IMR-90 (cell line): ENCODE measurements at regions not wholly inside any gene's neighbourhood (a gene's known extent, or its start where the extent isn't known, plus 50 kb on each side); places are given as distances from the start of the nearest gene placed in this dataset.

Source experiments
- ATAC-seq: fragments of 200-7000 bp; cut with Tn5 transposase; 2 replicates; pipeline ENCODE4 v1.9.1; 2020; ENCODE audit warnings: low read depth, mild to moderate bottlenecking, moderate library complexity
- BruUV-seq: library from RNA; stranded (reverse); fragments of 400-500 nt; replicated peaks from 2 replicates; lab custom pipeline; 2021; lab: Mats Ljungman, UMichigan
- CTCF ChIA-PET: fragments of 300-600 bp; formaldehyde crosslinking; extraction: SDS; loops from one replicate; lab custom pipeline; 2021; ENCODE audit warnings: antibody characterized with exemption; lab: Yijun Ruan, JAX
- POLR2A ChIA-PET: fragments of 300-600 bp; sonication (Branson Sonifier 250); formaldehyde crosslinking; loops from one replicate; lab custom pipeline; 2022; ENCODE audit warnings: antibody characterized with exemption; ENCODE audit not compliant: unreplicated experiment; lab: Charles Lee
- DNase-seq: peaks from one replicate; pipeline ENCODE4 v3.0.0; 2013
- H2AFZ ChIP-seq: replicated peaks from 2 replicates; pipeline ENCODE3; 2013; ENCODE audit warnings: low read length, mild to moderate bottlenecking; ENCODE audit not compliant: poor library complexity
- H2AK5ac ChIP-seq: 2 replicates; pipeline ENCODE4 v1.6.1; 2013; ENCODE audit warnings: low read depth, low read length, inconsistent platforms
- H2AK9ac ChIP-seq: replicated peaks from 2 replicates; pipeline ENCODE3; 2013; ENCODE audit warnings: mild to moderate bottlenecking, low read depth, low read length, moderate library complexity; ENCODE audit not compliant: poor library complexity
- H2BK120ac ChIP-seq: 2 replicates; pipeline ENCODE4 v1.6.1; 2013; ENCODE audit warnings: low read depth, low read length, inconsistent platforms
- H2BK15ac ChIP-seq: 3 replicates; pipeline ENCODE4 v1.6.1; 2013; ENCODE audit warnings: low read depth, low read length, inconsistent platforms
- H2BK20ac ChIP-seq: 2 replicates; pipeline ENCODE4 v1.6.1; 2013; ENCODE audit warnings: low read depth, mild to moderate bottlenecking, inconsistent platforms, low read length, moderate library complexity
- H2BK5ac ChIP-seq: 2 replicates; pipeline ENCODE4 v1.6.1; 2013; ENCODE audit warnings: mild to moderate bottlenecking, low read depth, low read length, inconsistent platforms; ENCODE audit not compliant: poor library complexity, severe bottlenecking
- H3K14ac ChIP-seq: replicated peaks from 2 replicates; pipeline ENCODE4 v1.6.1; 2013; ENCODE audit warnings: low read depth, low read length, inconsistent platforms
- H3K18ac ChIP-seq: 2 replicates; pipeline ENCODE4 v1.6.1; 2013; ENCODE audit warnings: low read depth, low read length, control low read depth
- H3K23ac ChIP-seq: 2 replicates; pipeline ENCODE4 v1.6.1; 2013; ENCODE audit warnings: low read depth, low read length, inconsistent platforms
- H3K27ac ChIP-seq: 2 replicates; pipeline ENCODE4 v1.5.1; 2013; ENCODE audit warnings: mild to moderate bottlenecking, control low read depth, low read length; ENCODE audit not compliant: insufficient read depth
- H3K27me3 ChIP-seq: 2 replicates; pipeline ENCODE4 v1.6.1; 2013; ENCODE audit warnings: low read length; ENCODE audit not compliant: control insufficient read depth, insufficient read depth
- H3K36me3 ChIP-seq: 2 replicates; pipeline ENCODE4 v1.6.1; 2013; ENCODE audit warnings: low read length, mixed read lengths; ENCODE audit not compliant: control insufficient read depth, insufficient read depth
- H3K4ac ChIP-seq: 2 replicates; pipeline ENCODE4 v1.6.1; 2013; ENCODE audit warnings: low read depth, low read length, inconsistent platforms
- H3K4me1 ChIP-seq: 2 replicates; pipeline ENCODE4 v1.6.1; 2013; ENCODE audit warnings: low read length, mixed read lengths; ENCODE audit not compliant: control insufficient read depth, insufficient read depth
- H3K4me2 ChIP-seq: 2 replicates; pipeline ENCODE4 v1.6.1; 2013; ENCODE audit warnings: low read depth, mild to moderate bottlenecking, control low read depth, low read length, moderate library complexity
- H3K4me3 ChIP-seq: 2 replicates; pipeline ENCODE4 v1.5.1; 2013; ENCODE audit warnings: low read depth, mild to moderate bottlenecking, control low read depth, low read length, moderate library complexity; ENCODE audit not compliant: insufficient read depth
- H3K56ac ChIP-seq: 2 replicates; pipeline ENCODE4 v1.6.1; 2013; ENCODE audit warnings: low read length, inconsistent platforms; ENCODE audit not compliant: insufficient read depth; ENCODE audit errors: extremely low read depth
- H3K79me1 ChIP-seq, 2 experiments: 2 replicates each; pipeline ENCODE4 v1.6.1; 2013; ENCODE audit warnings: low read length in 2 of 2, inconsistent platforms in 1 of 2, low read depth in 1 of 2
- H3K9ac ChIP-seq: 2 replicates; pipeline ENCODE4 v1.6.1; 2013; ENCODE audit warnings: low read depth, low read length, control low read depth
- H3K9me1 ChIP-seq: 2 replicates; pipeline ENCODE4 v1.6.1; 2013; ENCODE audit warnings: low read length, inconsistent platforms; ENCODE audit not compliant: insufficient read depth
- H3K9me3 ChIP-seq: 2 replicates; pipeline ENCODE4 v1.6.1; 2013; ENCODE audit warnings: low read length; ENCODE audit not compliant: control insufficient read depth, insufficient read depth
- H4K20me1 ChIP-seq: 2 replicates; pipeline ENCODE4 v1.6.1; 2013; ENCODE audit warnings: low read length, inconsistent platforms; ENCODE audit not compliant: insufficient read depth
- H4K5ac ChIP-seq: 2 replicates; pipeline ENCODE4 v1.6.1; 2013; ENCODE audit warnings: mild to moderate bottlenecking, low read depth, low read length, control low read depth
- H4K8ac ChIP-seq, 2 experiments: 2 replicates each; pipeline ENCODE4 v1.6.1; 2013; ENCODE audit warnings: low read depth in 2 of 2, low read length in 2 of 2, control low read depth in 1 of 2, inconsistent platforms in 1 of 2
- H4K91ac ChIP-seq: 2 replicates; pipeline ENCODE4 v1.6.1; 2013; ENCODE audit warnings: low read depth, low read length, inconsistent platforms; ENCODE audit not compliant: insufficient read depth
- MAFK ChIP-seq: IDR thresholded peaks from 2 replicates; pipeline ENCODE4 v1.6.1; 2012; ENCODE audit warnings: low read depth, low read length, improper control_type of control experiment
- RAD21 ChIP-seq: IDR thresholded peaks from 2 replicates; pipeline ENCODE4 v1.6.1; 2012; ENCODE audit warnings: low read length, improper control_type of control experiment
- WGBS, 2 experiments: methylation state at CpG; one replicate each; pipeline versions ENCODE4 v1.1.5 to v1.1.7; 2013; ENCODE audit warnings: missing lambda C conversion rate in 2 of 2; ENCODE audit not compliant: insufficient read length in 1 of 2; ENCODE audit errors: extremely low coverage in 2 of 2; 5-methylcytosine and 5-hydroxymethylcytosine counted together
- dilution Hi-C: fragments of 300-500 bp; cut with HindIII; formaldehyde crosslinking; loops from one replicate; pipeline ENCODE4 v1.14.3; 2018; ENCODE audit warnings: low sequenced_read_pairs; ENCODE audit not compliant: unreplicated experiment
- in situ Hi-C: fragments of 300-500 bp; cut with MboI; formaldehyde crosslinking; loops from 3 replicates; pipeline ENCODE4 v1.14.3; 2019; ENCODE audit warnings: low sequenced_read_pairs, inconsistent platforms, mixed read lengths
- intact Hi-C: fragments of 100-400 bp; cut with micrococcal nuclease; formaldehyde crosslinking; loops from 2 replicates; pipeline ENCODE4 v1.10.0; 2022

DNA sequence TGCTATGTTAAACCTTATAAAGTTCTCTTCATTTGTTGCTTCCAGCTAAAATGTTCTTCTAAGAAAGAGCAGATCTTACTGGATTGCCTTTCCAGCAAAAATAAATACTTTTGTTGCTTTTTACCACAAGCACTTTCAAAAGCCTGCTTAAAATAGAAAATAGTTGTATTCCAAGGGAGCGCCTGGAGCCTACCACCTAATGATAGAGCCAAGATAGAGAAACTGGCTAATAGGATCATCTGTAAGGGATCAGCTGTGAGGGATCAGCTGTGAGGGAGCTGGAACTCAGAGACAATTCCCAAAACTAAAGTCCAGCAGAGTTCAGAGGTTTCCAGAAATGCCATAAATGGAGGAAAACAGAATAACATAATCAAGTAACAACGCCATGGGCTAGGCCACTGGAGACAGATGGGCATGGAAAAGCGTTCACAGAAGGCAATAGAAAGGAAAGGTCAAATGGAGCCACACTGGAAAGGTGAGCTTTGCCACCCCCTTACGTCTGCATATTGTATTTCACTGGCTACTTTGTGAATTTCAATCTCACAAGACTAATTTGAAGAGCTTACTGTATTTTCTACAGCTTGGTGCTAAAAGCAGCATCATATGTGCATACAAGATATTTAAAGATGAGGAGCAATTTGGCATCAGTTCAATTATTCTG is 140.6 kb upstream of the TLE4 start:
- Histone ChIP-seq H3K14ac (no peak overlapping the region), H3K9me3 (0 out of 2 replicates have a peak, but pooled peaks cover 2% of the 10 kb centered on the region), H4K8ac (no peak overlapping the region), H3K23ac (no peak overlapping the region), H2BK5ac (no peak overlapping the region), H4K5ac (no peak overlapping the region), H3K27ac (no peak overlapping the region), H3K56ac (no peak overlapping the region), H2BK15ac (no peak overlapping the region), H2BK20ac (no peak overlapping the region), H3K9ac (no peak overlapping the region), H4K20me1 (no peaks in the 10 kb centered on the region), H2AK5ac (no peak overlapping the region), H2AFZ (no peak overlapping the region), H3K4me3 (no peak overlapping the region), H4K91ac (no peak overlapping the region), H3K9me1 (no peaks in the 10 kb centered on the region), H3K4ac (no peak overlapping the region), H3K4me2 (no peak overlapping the region), H3K27me3 (no peaks in the 10 kb centered on the region), H3K18ac (no peak overlapping the region), H3K4me1 (no peaks in the 10 kb centered on the region), H3K79me1 (no peaks in the 10 kb centered on the region), H2BK120ac (no peak overlapping the region), H2AK9ac (no peak overlapping the region), H3K36me3 (no peaks in the 10 kb centered on the region)
- in situ Hi-C loops (no loop called here), intact Hi-C loops (loop anchor here (5.0 kb wide), 1 partner anchor 299 kb away; no protein-coding TSS in a partner anchor), dilution Hi-C loops (no loop called here)
- ChIA-PET CTCF (interaction anchor here (0.6 to 1.1 kb wide), 2 partner anchors 71 to 477 kb away, joined by 3 read pairs; no protein-coding TSS in a partner anchor), POLR2A (no interaction called here)
- BruUV-seq, result no TSS peak
- no CpG with 5 or more reads among the region's 4 CpGs for WGBS, 2 experiments
- no peak for TF ChIP-seq MAFK
- no peak for TF ChIP-seq RAD21
- ATAC-seq (no peak), DNase-seq (no peak)
